Esophagus squamous epithelium (tissue), 4 donors: ENCODE measurements at regions not wholly inside any gene's neighbourhood (a gene's known extent, or its start where the extent isn't known, plus 50 kb on each side); places are given as distances from the start of the nearest gene placed in this dataset.

Experiments
- CTCF ChIP-seq, 6 experiments: fragments of 450-650 bp in 4 of 6; fragments of 200-600 bp in 2 of 6; sonication (generic) in 2 of 6; IDR thresholded peaks; one replicate each; pipeline ENCODE4 v1.5.1; 2016 to 2019; ENCODE audit warnings: antibody characterized with exemption in 6 of 6, mild to moderate bottlenecking in 4 of 6, moderate library complexity in 4 of 6
- POLR2A ChIP-seq, 4 donors: fragments of 450-650 bp; IDR thresholded peaks; one replicate each; pipeline ENCODE4 v1.6.1; 2017; ENCODE audit warnings: antibody characterized with exemption in 4 of 4, mild to moderate bottlenecking in 4 of 4, moderate library complexity in 3 of 4

DNA sequence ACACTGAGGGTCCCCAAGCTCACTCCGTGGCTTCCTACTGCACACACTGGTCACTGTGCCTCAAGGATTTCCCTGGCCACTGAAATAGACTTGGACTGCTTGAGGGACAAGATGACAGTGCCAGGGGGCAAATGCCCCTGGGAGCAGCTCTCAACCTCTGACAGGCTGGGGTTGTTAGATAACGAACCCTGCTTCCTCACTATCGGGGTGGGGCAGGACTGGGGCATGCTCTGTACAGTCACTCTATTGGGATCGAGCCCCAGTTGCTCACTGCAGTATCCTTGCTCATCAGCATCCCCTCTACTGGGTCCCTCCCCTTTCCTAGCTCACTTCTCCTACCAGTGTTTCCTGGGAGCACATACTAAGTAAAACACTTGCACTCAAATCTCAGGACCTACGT, 610.8 kb downstream of the NTRK3 start:
- no peak for TF ChIP-seq POLR2A (IDR thresholded peaks at IDR 0.05)
- TF ChIP-seq CTCF (IDR thresholded peaks at IDR 0.05), result no peak
